Inflammatory macrophage (primary cell): ENCODE measurements at regions not wholly inside any gene's neighbourhood (a gene's known extent, or its start where the extent isn't known, plus 50 kb on each side); places are given as distances from the start of the nearest gene placed in this dataset.
"Not testable (repeated sequence)": the region's sequence is repeated elsewhere in the genome, so short reads cannot be mapped to it uniquely, and the experiment has no call there.

ENCODE experiments used
- DNase-seq, 2 donors: peaks; one replicate each; pipeline ENCODE4 v3.0.0-alpha.2; 2020 to 2022

GRCh38 chr9:17846948-17847655 is 268.2 kb downstream of the SH3GL2 start:
- no peak for DNase-seq

DNA sequence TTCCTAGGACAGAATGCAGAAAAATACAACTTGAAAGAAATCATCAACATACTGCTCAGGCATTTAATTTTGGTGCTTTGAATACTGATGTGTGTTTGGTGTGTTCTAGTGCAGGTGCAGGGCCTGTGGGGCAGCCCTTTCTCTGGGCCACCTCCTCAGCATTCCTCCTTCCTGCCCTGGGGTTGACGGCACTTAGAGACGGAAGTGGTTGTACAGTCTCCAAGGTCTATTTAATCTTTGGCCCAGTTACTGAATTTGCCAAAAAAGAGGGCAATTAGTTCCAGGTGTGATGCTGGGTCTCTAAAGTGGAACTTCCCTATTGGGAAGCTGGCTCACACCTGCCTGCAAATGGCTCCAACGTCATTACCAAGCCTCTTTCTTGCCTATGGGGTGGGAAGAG is 269.0 kb downstream of the SH3GL2 start:
- no peak for DNase-seq

DNA sequence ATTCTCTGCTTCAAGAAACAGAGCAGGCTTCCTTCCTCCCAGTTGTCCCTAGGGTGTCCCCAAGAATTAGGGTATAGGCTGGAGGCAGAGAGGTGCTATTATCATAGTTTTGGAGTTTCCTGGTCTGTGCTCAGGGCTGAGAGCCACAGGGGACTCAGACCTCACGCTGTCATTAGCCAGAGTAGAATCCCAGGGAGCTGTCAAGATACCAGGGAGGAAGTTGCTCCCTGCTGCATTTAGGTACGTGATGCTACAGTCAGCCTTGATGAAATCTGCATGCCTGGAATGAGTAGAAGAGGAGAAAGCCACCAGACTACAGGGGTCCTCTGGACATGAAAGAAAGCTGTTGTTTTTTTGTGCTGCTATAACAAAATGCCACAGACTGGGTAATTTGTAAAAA is 273.2 kb downstream of the SH3GL2 start:
- DNase-seq = no peak

GRCh38 chr9:17854487-17854886 is 275.6 kb downstream of the SH3GL2 start:
- DNase-seq = no peak

- no peak for DNase-seq
These were observed 278.1 kb downstream of the SH3GL2 start for GRCh38 chr9:17856995-17857394.

GRCh38 chr9:17859228-17859627 is 280.4 kb downstream of the SH3GL2 start:
- DNase-seq = no peak

GRCh38 chr9:17859987-17860386 is 281.1 kb downstream of the SH3GL2 start:
- DNase-seq = no peak

DNA sequence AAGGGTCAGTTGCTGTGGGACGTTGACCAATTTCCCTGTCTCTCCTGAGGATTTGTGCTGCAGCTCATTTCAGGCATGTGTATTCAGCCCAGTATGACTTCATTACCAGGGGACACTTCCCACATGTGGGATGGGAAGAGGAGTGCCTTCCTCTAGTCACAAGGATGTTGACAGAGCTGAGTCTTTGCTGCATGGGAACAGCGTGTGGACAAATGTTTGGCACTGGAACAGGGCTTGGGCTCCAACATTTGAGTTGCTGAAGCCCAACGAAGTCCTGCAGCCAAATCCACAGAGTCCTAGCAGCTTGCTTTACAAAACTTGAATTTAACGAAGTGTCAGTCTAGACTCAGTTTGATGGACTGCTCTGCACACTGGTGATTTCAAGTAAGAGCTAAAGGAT is 283.2 kb downstream of the SH3GL2 start:
- DNase-seq = no peak

- DNase-seq = no peak
These were observed 283.8 kb downstream of the SH3GL2 start for GRCh38 chr9:17862629-17863028.

GRCh38 chr9:17863213-17863883 is 284.5 kb downstream of the SH3GL2 start:
- no peak for DNase-seq

DNA sequence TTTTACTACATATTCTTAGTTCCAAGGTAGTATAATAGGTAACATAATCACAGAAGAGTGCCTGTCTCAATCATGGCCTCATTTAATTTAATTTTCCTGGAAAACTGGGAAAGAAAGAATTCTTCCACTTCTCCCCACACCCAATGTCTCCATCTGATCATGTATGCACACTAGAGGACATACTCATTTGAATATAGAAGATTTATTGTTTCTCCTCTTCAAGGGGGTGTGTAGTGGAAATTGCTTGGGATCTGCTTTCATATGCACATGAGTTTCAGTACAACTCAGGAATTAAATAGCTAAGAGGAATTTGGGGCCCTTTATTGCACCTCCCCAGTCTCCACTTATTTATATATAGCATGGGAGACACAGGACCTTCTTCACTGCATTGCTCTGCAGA is 285.1 kb downstream of the SH3GL2 start:
- no peak for DNase-seq

- no peak for DNase-seq
These were observed 286.1 kb downstream of the SH3GL2 start for GRCh38 chr9:17864951-17865350.

DNA sequence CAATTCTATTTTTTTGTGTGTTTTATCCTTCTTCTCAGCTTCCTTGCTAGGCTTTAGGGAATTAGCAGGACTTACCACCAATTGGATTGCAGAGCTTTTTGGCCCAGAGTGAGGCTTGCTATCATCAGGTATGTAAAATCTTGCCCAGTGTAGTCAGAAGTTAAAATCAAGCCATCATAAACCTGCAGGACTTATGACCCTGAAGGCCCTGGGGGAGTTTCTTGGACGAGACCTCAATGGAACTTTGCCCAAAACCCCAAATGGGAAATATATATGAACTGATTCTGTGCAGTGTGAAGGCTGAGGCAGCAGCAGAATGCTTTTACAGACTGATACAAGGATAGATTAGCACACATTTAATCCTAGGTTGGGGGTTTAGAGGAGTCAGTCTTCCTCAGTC is 287.0 kb downstream of the SH3GL2 start:
- DNase-seq = no peak

GRCh38 chr9:17870722-17871121 is 291.9 kb downstream of the SH3GL2 start:
- DNase-seq = no peak

DNA sequence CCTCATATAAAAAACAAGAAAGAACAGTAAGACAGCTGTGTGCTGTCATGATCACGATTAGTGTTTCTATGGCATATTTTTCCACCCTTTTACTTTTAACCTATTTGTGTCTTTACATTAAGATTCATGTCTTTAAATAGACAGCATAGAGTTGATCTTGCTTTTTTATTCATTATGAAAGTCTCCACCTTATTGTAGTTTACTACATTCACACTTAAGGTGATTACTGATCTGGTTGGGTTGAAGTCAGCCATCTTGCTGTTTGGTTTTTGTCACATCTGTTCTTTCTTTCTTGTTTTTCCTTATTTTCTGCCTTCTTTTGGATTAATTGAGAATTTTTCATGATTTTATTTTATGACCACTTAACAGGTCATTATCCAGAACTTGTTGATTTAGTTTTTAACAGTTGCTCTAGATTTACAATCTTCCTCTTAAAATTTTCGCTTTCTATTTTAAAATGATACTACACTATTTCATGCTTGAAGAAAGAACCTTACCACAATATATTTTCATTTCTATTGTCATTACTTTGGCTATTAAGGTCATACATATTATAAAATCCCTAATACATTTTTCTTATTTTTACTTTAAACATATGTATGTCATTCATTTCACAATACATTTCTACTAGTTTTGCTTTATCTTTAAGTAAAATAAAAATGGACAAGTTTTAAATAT is 292.5 kb downstream of the SH3GL2 start:
- no peak for DNase-seq

- no peak for DNase-seq
These were observed 297.0 kb downstream of the SH3GL2 start for GRCh38 chr9:17875886-17876285.

DNA sequence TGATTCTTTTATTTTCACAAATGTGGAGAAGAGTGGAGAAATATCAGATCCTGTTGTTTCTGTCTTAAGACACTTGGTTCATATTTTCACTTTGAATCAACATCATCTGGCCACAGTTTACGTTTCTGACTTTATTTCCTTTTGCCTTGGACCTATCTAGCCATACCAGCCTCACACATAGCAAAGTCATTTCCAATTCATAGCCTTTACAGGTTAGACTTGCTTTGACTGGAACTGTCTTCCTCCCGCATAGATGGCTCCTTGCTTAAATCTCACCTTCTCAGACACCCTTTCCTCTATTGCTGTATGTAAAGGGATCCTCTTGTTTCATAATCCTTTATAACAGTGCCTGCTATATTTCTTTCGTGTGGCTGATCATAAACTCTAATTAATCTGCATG is 297.8 kb downstream of the SH3GL2 start:
- no peak for DNase-seq

- DNase-seq = no peak
These were observed 300.0 kb downstream of the SH3GL2 start for GRCh38 chr9:17878810-17879370.

GRCh38 chr9:17881371-17881770 is 302.5 kb downstream of the SH3GL2 start:
- no peak for DNase-seq

GRCh38 chr9:17882688-17883594 is 304.1 kb downstream of the SH3GL2 start:
- no peak for DNase-seq

DNA sequence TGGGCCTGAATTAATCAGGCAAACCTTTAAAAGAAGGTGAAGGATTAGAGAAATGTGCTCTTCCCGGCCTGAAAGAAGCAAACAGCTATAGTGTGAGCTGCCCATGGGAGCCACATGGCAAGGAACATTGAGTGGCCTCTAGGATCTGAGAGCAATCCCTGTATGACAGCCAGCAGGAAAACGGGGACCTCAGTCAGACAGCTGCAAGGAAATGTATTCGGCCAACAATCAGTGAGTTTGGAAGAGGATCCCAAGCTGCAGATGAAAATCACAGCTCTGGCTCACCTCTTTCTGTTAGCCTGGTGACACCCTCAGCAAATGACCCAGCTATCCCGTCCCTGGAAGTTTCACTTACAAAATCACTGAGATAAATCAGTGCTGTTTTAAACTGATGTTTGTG is 309.2 kb downstream of the SH3GL2 start:
- DNase-seq = no peak

- not testable (repeated sequence) for DNase-seq
These were observed 310.1 kb downstream of the SH3GL2 start for GRCh38 chr9:17888964-17889363.
